ENCODE measurements at regions not wholly inside any gene's neighbourhood (a gene's known extent, or its start where the extent isn't known, plus 50 kb on each side); places are given as distances from the start of the nearest gene placed in this dataset.

GRCh38 chr6:43946641-43947363, 176.8 kb downstream of the VEGFA start:
- H3K9ac ChIP-seq (ENCODE audit: low read length): no peak overlapping the region
- H3K4me1 ChIP-seq (ENCODE audit: control insufficient read depth, insufficient read depth, low read length): peaks cover 8% of the 10 kb centered on the region
- H3K36me3 ChIP-seq (ENCODE audit: control insufficient read depth, insufficient read depth, low read length): no peaks in the 10 kb centered on the region
- no peaks in the 10 kb centered on the region for H3K9me3 ChIP-seq (ENCODE audit: control insufficient read depth, low read length)
- no peak overlapping the region for H3K4me3 ChIP-seq (ENCODE audit: low read length)
- H3K27me3 ChIP-seq (ENCODE audit: control insufficient read depth, insufficient read depth, low read length): no peaks in the 10 kb centered on the region

- no peaks in the 10 kb centered on the region for H3K36me3 ChIP-seq (ENCODE audit: control insufficient read depth, insufficient read depth, low read length)
- no peaks in the 10 kb centered on the region for H3K4me1 ChIP-seq (ENCODE audit: control insufficient read depth, insufficient read depth, low read length)
- no peaks in the 10 kb centered on the region for H3K9me3 ChIP-seq (ENCODE audit: control insufficient read depth, low read length)
- no peaks in the 10 kb centered on the region for H3K27me3 ChIP-seq (ENCODE audit: control insufficient read depth, insufficient read depth, low read length)
- H3K4me3 ChIP-seq (ENCODE audit: low read length): no peak overlapping the region
- H3K9ac ChIP-seq (ENCODE audit: low read length): no peak overlapping the region
Observed at GRCh38 chr6:43945768-43946080, 175.7 kb downstream of the VEGFA start.

- Histone ChIP-seq H3K27me3 (ENCODE audit: control insufficient read depth, insufficient read depth, low read length) (no peaks in the 10 kb centered on the region), H3K4me3 (ENCODE audit: low read length) (no peak overlapping the region), H3K9ac (ENCODE audit: low read length) (no peak overlapping the region), H3K4me1 (ENCODE audit: control insufficient read depth, insufficient read depth, low read length) (no peaks in the 10 kb centered on the region), H3K9me3 (ENCODE audit: control insufficient read depth, low read length) (no peaks in the 10 kb centered on the region), H3K36me3 (ENCODE audit: control insufficient read depth, insufficient read depth, low read length) (no peaks in the 10 kb centered on the region)
Observed at GRCh38 chr6:43944908-43945767, 175.1 kb downstream of the VEGFA start.

GRCh38 chr6:43943781-43944250, 173.8 kb downstream of the VEGFA start:
- Histone ChIP-seq H3K4me3 (ENCODE audit: low read length) (no peak overlapping the region), H3K4me1 (ENCODE audit: control insufficient read depth, insufficient read depth, low read length) (no peaks in the 10 kb centered on the region), H3K27me3 (ENCODE audit: control insufficient read depth, insufficient read depth, low read length) (no peaks in the 10 kb centered on the region), H3K9me3 (ENCODE audit: control insufficient read depth, low read length) (no peaks in the 10 kb centered on the region), H3K9ac (ENCODE audit: low read length) (no peak overlapping the region), H3K36me3 (ENCODE audit: control insufficient read depth, insufficient read depth, low read length) (no peaks in the 10 kb centered on the region)

- no peaks in the 10 kb centered on the region for H3K9me3 ChIP-seq (ENCODE audit: control insufficient read depth, low read length)
- H3K4me1 ChIP-seq (ENCODE audit: control insufficient read depth, insufficient read depth, low read length): no peaks in the 10 kb centered on the region
- no peak overlapping the region for H3K9ac ChIP-seq (ENCODE audit: low read length)
- H3K4me3 ChIP-seq (ENCODE audit: low read length): no peak overlapping the region
- H3K36me3 ChIP-seq (ENCODE audit: control insufficient read depth, insufficient read depth, low read length): no peaks in the 10 kb centered on the region
- no peaks in the 10 kb centered on the region for H3K27me3 ChIP-seq (ENCODE audit: control insufficient read depth, insufficient read depth, low read length)
Observed at GRCh38 chr6:43943099-43943766, 173.2 kb downstream of the VEGFA start.

GRCh38 chr6:43942616-43943015, 172.6 kb downstream of the VEGFA start:
- H3K9ac ChIP-seq (ENCODE audit: low read length): no peak overlapping the region
- H3K4me3 ChIP-seq (ENCODE audit: low read length): no peak overlapping the region
- H3K27me3 ChIP-seq (ENCODE audit: control insufficient read depth, insufficient read depth, low read length): no peaks in the 10 kb centered on the region
- no peaks in the 10 kb centered on the region for H3K36me3 ChIP-seq (ENCODE audit: control insufficient read depth, insufficient read depth, low read length)
- H3K9me3 ChIP-seq (ENCODE audit: control insufficient read depth, low read length): no peaks in the 10 kb centered on the region
- H3K4me1 ChIP-seq (ENCODE audit: control insufficient read depth, insufficient read depth, low read length): peaks cover 3% of the 10 kb centered on the region

GRCh38 chr6:43942011-43942442, 172.0 kb downstream of the VEGFA start:
- Histone ChIP-seq H3K9me3 (ENCODE audit: control insufficient read depth, low read length) (no peaks in the 10 kb centered on the region), H3K27me3 (ENCODE audit: control insufficient read depth, insufficient read depth, low read length) (no peaks in the 10 kb centered on the region), H3K9ac (ENCODE audit: low read length) (no peak overlapping the region), H3K36me3 (ENCODE audit: control insufficient read depth, insufficient read depth, low read length) (no peaks in the 10 kb centered on the region), H3K4me1 (ENCODE audit: control insufficient read depth, insufficient read depth, low read length) (peaks cover 9% of the 10 kb centered on the region), H3K4me3 (ENCODE audit: low read length) (no peak overlapping the region)

GRCh38 chr6:43941174-43941573, 171.2 kb downstream of the VEGFA start:
- Histone ChIP-seq H3K4me1 (ENCODE audit: control insufficient read depth, insufficient read depth, low read length) (peaks cover 11% of the 10 kb centered on the region), H3K27me3 (ENCODE audit: control insufficient read depth, insufficient read depth, low read length) (no peaks in the 10 kb centered on the region), H3K4me3 (ENCODE audit: low read length) (no peak overlapping the region)

GRCh38 chr6:43940393-43941087, 170.5 kb downstream of the VEGFA start:
- no peaks in the 10 kb centered on the region for H3K27me3 ChIP-seq (ENCODE audit: control insufficient read depth, insufficient read depth, low read length)
- peaks cover 11% of the 10 kb centered on the region for H3K4me1 ChIP-seq (ENCODE audit: control insufficient read depth, insufficient read depth, low read length)
- H3K9ac ChIP-seq (ENCODE audit: low read length): no peak overlapping the region
- no peaks in the 10 kb centered on the region for H3K36me3 ChIP-seq (ENCODE audit: control insufficient read depth, insufficient read depth, low read length)
- no peak overlapping the region for H3K4me3 ChIP-seq (ENCODE audit: low read length)
- H3K9me3 ChIP-seq (ENCODE audit: control insufficient read depth, low read length): no peaks in the 10 kb centered on the region

More at GRCh38 chr6:43941174-43941573, 171.2 kb downstream of the VEGFA start:
- Histone ChIP-seq H3K9ac (ENCODE audit: low read length) (no peak overlapping the region), H3K36me3 (ENCODE audit: control insufficient read depth, insufficient read depth, low read length) (no peaks in the 10 kb centered on the region), H3K9me3 (ENCODE audit: control insufficient read depth, low read length) (no peaks in the 10 kb centered on the region)

- Histone ChIP-seq H3K9ac (ENCODE audit: low read length) (no peak overlapping the region), H3K4me1 (ENCODE audit: control insufficient read depth, insufficient read depth, low read length) (peaks cover 11% of the 10 kb centered on the region)
Observed at GRCh38 chr6:43940071-43940392, 170.0 kb downstream of the VEGFA start.

GRCh38 chr6:43939281-43940070, 169.5 kb downstream of the VEGFA start:
- Histone ChIP-seq H3K9ac (ENCODE audit: low read length) (no peak overlapping the region), H3K4me1 (ENCODE audit: control insufficient read depth, insufficient read depth, low read length) (peaks cover 11% of the 10 kb centered on the region), H3K9me3 (ENCODE audit: control insufficient read depth, low read length) (no peaks in the 10 kb centered on the region), H3K36me3 (ENCODE audit: control insufficient read depth, insufficient read depth, low read length) (no peaks in the 10 kb centered on the region), H3K27me3 (ENCODE audit: control insufficient read depth, insufficient read depth, low read length) (no peaks in the 10 kb centered on the region), H3K4me3 (ENCODE audit: low read length) (no peak overlapping the region)

More at GRCh38 chr6:43940071-43940392, 170.0 kb downstream of the VEGFA start:
- Histone ChIP-seq H3K4me3 (ENCODE audit: low read length) (no peak overlapping the region), H3K27me3 (ENCODE audit: control insufficient read depth, insufficient read depth, low read length) (no peaks in the 10 kb centered on the region), H3K36me3 (ENCODE audit: control insufficient read depth, insufficient read depth, low read length) (no peaks in the 10 kb centered on the region), H3K9me3 (ENCODE audit: control insufficient read depth, low read length) (no peaks in the 10 kb centered on the region)

Measured in mucosa of stomach (tissue), 1 donor.